Spleen (tissue), 11 donors: ENCODE measurements at regions not wholly inside any gene's neighbourhood (a gene's known extent, or its start where the extent isn't known, plus 50 kb on each side); places are given as distances from the start of the nearest gene placed in this dataset.

Experiments
- DNase-seq: peaks from one replicate; pipeline ENCODE4 v3.0.0-alpha.2; 2020
- H3K27ac ChIP-seq, 8 donors: fragments of 200-600 bp; sonication (generic) in 7 of 8; 1 replicate in 4 of 8; 2 replicates in 4 of 8; pipeline versions ENCODE4 v1.5.0 to v1.8.0; 2016 to 2021; ENCODE audit warnings: inconsistent platforms in 4 of 8, mild to moderate bottlenecking in 4 of 8, moderate library complexity in 1 of 8
- H3K27me3 ChIP-seq, 7 donors: fragments of 200-600 bp; sonication (generic) in 6 of 7; replicated peaks in 1 of 7; 1 replicate in 4 of 7; 2 replicates in 3 of 7; pipeline versions ENCODE4 v1.5.0 to v1.8.0; 2016 to 2021; ENCODE audit warnings: inconsistent platforms in 3 of 7, mild to moderate bottlenecking in 1 of 7
- H3K36me3 ChIP-seq, 6 donors: fragments of 200-600 bp; sonication (generic) in 5 of 6; 1 replicate in 4 of 6; 2 replicates in 2 of 6; pipeline versions ENCODE4 v1.5.0 to v1.8.0; 2016 to 2021; ENCODE audit warnings: inconsistent platforms in 2 of 6
- H3K4me1 ChIP-seq, 6 donors: fragments of 200-600 bp; sonication (generic) in 5 of 6; 1 replicate in 3 of 6; 2 replicates in 3 of 6; pipeline versions ENCODE4 v1.5.0 to v1.8.0; 2016 to 2021; ENCODE audit warnings: inconsistent platforms in 3 of 6
- H3K4me3 ChIP-seq, 8 donors: fragments of 200-600 bp; sonication (generic) in 7 of 8; 1 replicate in 4 of 8; 2 replicates in 4 of 8; pipeline versions ENCODE4 v1.5.0 to v1.8.0; 2016 to 2021; ENCODE audit warnings: inconsistent platforms in 4 of 8, mild to moderate bottlenecking in 4 of 8, moderate library complexity in 2 of 8
- H3K9me3 ChIP-seq, 8 donors: fragments of 200-600 bp; sonication (generic) in 7 of 8; 1 replicate in 4 of 8; 2 replicates in 4 of 8; pipeline versions ENCODE4 v1.5.0 to v1.8.0; 2016 to 2021; ENCODE audit warnings: inconsistent platforms in 4 of 8
- CTCF ChIP-seq, 11 experiments: fragments of 200-600 bp in 7 of 11; fragments of 450-650 bp in 4 of 11; sonication (generic) in 4 of 11; IDR thresholded peaks in 8 of 11; conservative IDR thresholded peaks in 3 of 11; 1 replicate in 7 of 11; 2 replicates in 4 of 11; pipeline versions ENCODE4 v1.4.0 to v1.8.0; 2016 to 2021; ENCODE audit warnings: antibody characterized with exemption in 11 of 11, inconsistent platforms in 4 of 11, mild to moderate bottlenecking in 1 of 11
- POLR2A ChIP-seq, 3 donors: fragments of 450-650 bp; IDR thresholded peaks; one replicate each; pipeline ENCODE4 v1.5.1; 2017; ENCODE audit warnings: antibody characterized with exemption in 3 of 3, mild to moderate bottlenecking in 1 of 3
- POLR2AphosphoS5 ChIP-seq, 3 donors: sonication (generic); formaldehyde crosslinking; IDR thresholded peaks; one replicate each; pipeline ENCODE4 v1.5.1; 2017; ENCODE audit warnings: antibody characterized with exemption in 3 of 3
- WGBS, 5 donors: extraction: QIAGEN DNeasy Blood & Tissue Kit in 3 of 5; methylation state at CpG; one replicate each; pipeline versions ENCODE4 v1.1.5 to v1.1.7; 2013 to 2018; 5-methylcytosine and 5-hydroxymethylcytosine counted together
- intact Hi-C: fragments of 100-400 bp; cut with DNase I; formaldehyde crosslinking; loops from one replicate; pipeline ENCODE4 v1.15.0; 2023; ENCODE audit warnings: low total_unique reads
- donor health status: healthy with polysubstance abuse.
- donor health status: DM: no; HTN: no; CAD: no; lungs with moderate emphysema.
- donor health status: DM: no; HTN: no; CAD: no.
- donor health status: Bipolar disorder and iron deficiency.
- donor health status: healthy.
- donor health status: DM: no; HTN: no; CAD: no.
- donor health status: DM: yes; HTN: yes; CAD: no.

- TF ChIP-seq POLR2AphosphoS5 (IDR thresholded peaks at IDR 0.05) (no peak), POLR2A (IDR thresholded peaks at IDR 0.05) (no peak), CTCF (IDR thresholded peaks at IDR 0.05 in 8 of 11, conservative IDR thresholded peaks at IDR 0.05 in 3 of 11) (no peak)
- WGBS, 5 donors, result 71 to 78% (median 73%) methylated on average over 8 of the region's 8 CpGs
- Histone ChIP-seq H3K4me3 (no peak overlapping the region), H3K9me3 (peaks cover 0 to 6% (median 0%) of the 10 kb centered on the region in 8 donors), H3K4me1 (no peaks in the 10 kb centered on the region), H3K27me3 (no peaks in the 10 kb centered on the region), H3K36me3 (no peaks in the 10 kb centered on the region), H3K27ac (no peak overlapping the region)
- DNase-seq, result no peak
- intact Hi-C loops, result no loop called here
These were observed 240.2 kb downstream of the IRX1 start for GRCh38 chr5:3835811-3836210.

GRCh38 chr5:3836528-3836927 is 240.9 kb downstream of the IRX1 start:
- H3K9me3 ChIP-seq, result peaks cover 0 to 6% (median 0%) of the 10 kb centered on the region in 8 donors
- no peak overlapping the region for H3K4me3 ChIP-seq
- no peaks in the 10 kb centered on the region for H3K36me3 ChIP-seq
- no peaks in the 10 kb centered on the region for H3K4me1 ChIP-seq
- intact Hi-C loops, result no loop called here
- TF ChIP-seq POLR2A (IDR thresholded peaks at IDR 0.05) (no peak), CTCF (IDR thresholded peaks at IDR 0.05 in 8 of 11, conservative IDR thresholded peaks at IDR 0.05 in 3 of 11) (no peak), POLR2AphosphoS5 (IDR thresholded peaks at IDR 0.05) (no peak)
- H3K27me3 ChIP-seq, result no peaks in the 10 kb centered on the region
- WGBS, 5 donors, result 84 to 90% (median 86%) methylated on average over 2 of the region's 2 CpGs
- H3K27ac ChIP-seq, result no peak overlapping the region
- no peak for DNase-seq

- H3K9me3 ChIP-seq, result peaks cover 0 to 6% (median 0%) of the 10 kb centered on the region in 8 donors
- no peak overlapping the region for H3K4me3 ChIP-seq
- no peak for TF ChIP-seq POLR2A (IDR thresholded peaks at IDR 0.05)
- TF ChIP-seq CTCF (IDR thresholded peaks at IDR 0.05 in 8 of 11, conservative IDR thresholded peaks at IDR 0.05 in 3 of 11), result no peak
- intact Hi-C loops, result no loop called here
- no peak for DNase-seq
- no peaks in the 10 kb centered on the region for H3K4me1 ChIP-seq
- no peaks in the 10 kb centered on the region for H3K36me3 ChIP-seq
- no peaks in the 10 kb centered on the region for H3K27me3 ChIP-seq
- WGBS, 5 donors, result 68 to 91% (median 80%) methylated on average over 4 of the region's 4 CpGs
- H3K27ac ChIP-seq, result no peak overlapping the region
These were observed 241.9 kb downstream of the IRX1 start for GRCh38 chr5:3837506-3837905.

GRCh38 chr5:3839151-3839550 is 243.5 kb downstream of the IRX1 start:
- 53 to 68% (median 57%) methylated on average over 2 of the region's 2 CpGs for WGBS, 5 donors
- Histone ChIP-seq H3K4me1 (no peaks in the 10 kb centered on the region), H3K4me3 (no peak overlapping the region), H3K27me3 (no peaks in the 10 kb centered on the region), H3K9me3 (no peaks in the 10 kb centered on the region), H3K27ac (no peak overlapping the region), H3K36me3 (no peaks in the 10 kb centered on the region)
- intact Hi-C loops, result no loop called here
- no peak for DNase-seq
- TF ChIP-seq CTCF (IDR thresholded peaks at IDR 0.05 in 8 of 11, conservative IDR thresholded peaks at IDR 0.05 in 3 of 11) (no peak), POLR2AphosphoS5 (IDR thresholded peaks at IDR 0.05) (no peak), POLR2A (IDR thresholded peaks at IDR 0.05) (no peak)
